ENCODE measurements at regions not wholly inside any gene's neighbourhood (a gene's known extent, or its start where the extent isn't known, plus 50 kb on each side); places are given as distances from the start of the nearest gene placed in this dataset.
"Not testable (repeated sequence)": the region's sequence is repeated elsewhere in the genome, so short reads cannot be mapped to it uniquely, and the experiment has no call there.

DNA sequence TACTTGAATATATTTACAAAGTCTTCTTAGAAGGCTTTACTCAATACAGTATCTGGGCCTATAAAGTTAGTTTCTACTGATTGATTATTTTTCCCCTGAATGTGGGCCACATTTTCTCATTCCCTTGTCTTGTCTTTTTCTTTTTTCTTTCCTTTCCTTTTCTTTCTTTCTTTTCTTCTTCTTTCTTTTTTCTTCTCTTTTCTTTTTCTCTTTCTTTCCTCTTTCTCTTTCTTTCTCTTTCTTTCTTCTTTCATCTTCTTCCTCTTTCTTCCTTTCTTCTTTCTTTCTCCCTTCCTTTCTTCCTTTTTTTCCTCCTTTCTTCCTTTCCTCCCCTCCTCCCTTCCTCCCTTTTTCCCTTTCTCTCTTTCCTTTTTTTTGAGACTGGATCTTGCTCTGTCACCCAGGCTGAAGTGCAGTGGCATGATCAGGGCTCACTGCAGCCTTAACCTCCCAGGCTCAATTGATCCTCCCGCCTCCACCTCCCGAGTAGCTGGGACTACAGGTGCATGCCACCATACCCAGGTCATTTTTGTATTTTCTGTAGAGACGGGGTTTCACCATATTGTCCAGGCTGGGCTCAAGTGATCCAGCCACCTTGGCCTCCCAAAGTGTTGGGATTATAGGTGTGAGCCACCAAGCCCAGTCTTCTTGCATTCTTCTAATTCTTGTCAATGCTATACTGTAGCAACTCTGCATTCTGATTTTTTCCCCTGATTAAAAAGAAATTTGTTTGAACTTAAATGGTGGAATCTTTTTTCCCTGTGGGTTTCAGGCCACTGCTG, 133.1 kb upstream of the FBXO11 start:
- DNase-seq = no peak
- no peaks in the 10 kb centered on the region for H3K9me3 ChIP-seq (ENCODE audit: control insufficient read depth, low read length)
- H3K36me3 ChIP-seq (ENCODE audit: control insufficient read depth, insufficient read depth, low read length) = no peaks in the 10 kb centered on the region

DNA sequence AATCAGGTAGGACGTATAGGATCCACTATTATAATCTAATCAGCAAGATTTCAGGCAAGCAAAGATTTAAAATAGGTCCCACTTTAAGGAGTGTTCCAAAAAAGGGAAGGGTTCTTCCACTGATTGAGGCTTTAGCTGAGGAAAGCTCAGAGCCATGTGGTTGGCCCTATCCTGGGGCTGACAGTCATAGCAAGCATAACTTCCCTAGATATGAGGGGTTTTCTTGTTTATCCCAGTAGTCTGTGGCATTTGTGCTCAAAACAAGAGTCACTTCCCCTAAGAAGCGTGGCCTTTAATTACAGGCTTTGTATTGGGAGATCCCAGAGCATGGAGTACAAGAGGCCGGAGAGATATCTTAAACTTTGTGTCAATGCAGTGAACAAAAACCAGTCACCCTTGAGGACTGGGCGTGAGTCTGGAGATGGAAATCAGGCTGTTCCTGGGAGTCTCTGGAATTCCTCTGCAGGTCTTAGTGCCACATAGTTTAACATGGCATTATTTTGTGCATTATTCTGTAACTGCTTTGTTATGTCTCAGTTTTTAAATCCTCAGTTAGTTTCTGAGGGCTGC, 136.9 kb upstream of the FBXO11 start:
- H3K27me3 ChIP-seq (replicated peaks; ENCODE audit: control insufficient read depth, insufficient read depth, low read length, poor library complexity, severe bottlenecking) = no peaks in the 10 kb centered on the region
- DNase-seq = no peak
- H3K4me1 ChIP-seq (ENCODE audit: control insufficient read depth, insufficient read depth, low read length, poor library complexity, severe bottlenecking) = no peaks in the 10 kb centered on the region
- no peaks in the 10 kb centered on the region for H3K36me3 ChIP-seq (ENCODE audit: control insufficient read depth, insufficient read depth, low read length)
- no peaks in the 10 kb centered on the region for H3K9me3 ChIP-seq (ENCODE audit: control insufficient read depth, low read length)
- H3K4me3 ChIP-seq (ENCODE audit: insufficient read depth, low read depth, low read length, poor library complexity, severe bottlenecking) = no peak overlapping the region
- no peak overlapping the region for H3K27ac ChIP-seq (ENCODE audit: insufficient read depth, low read length, poor library complexity, severe bottlenecking)

More for the DNA sequence above, 133.1 kb upstream of the FBXO11 start:
- H3K27me3 ChIP-seq (replicated peaks; ENCODE audit: control insufficient read depth, insufficient read depth, low read length, poor library complexity, severe bottlenecking) = no peaks in the 10 kb centered on the region
- H3K27ac ChIP-seq (ENCODE audit: insufficient read depth, low read length, poor library complexity, severe bottlenecking) = no peak overlapping the region
- no peak overlapping the region for H3K4me3 ChIP-seq (ENCODE audit: insufficient read depth, low read depth, low read length, poor library complexity, severe bottlenecking)
- no peaks in the 10 kb centered on the region for H3K4me1 ChIP-seq (ENCODE audit: control insufficient read depth, insufficient read depth, low read length, poor library complexity, severe bottlenecking)

DNA sequence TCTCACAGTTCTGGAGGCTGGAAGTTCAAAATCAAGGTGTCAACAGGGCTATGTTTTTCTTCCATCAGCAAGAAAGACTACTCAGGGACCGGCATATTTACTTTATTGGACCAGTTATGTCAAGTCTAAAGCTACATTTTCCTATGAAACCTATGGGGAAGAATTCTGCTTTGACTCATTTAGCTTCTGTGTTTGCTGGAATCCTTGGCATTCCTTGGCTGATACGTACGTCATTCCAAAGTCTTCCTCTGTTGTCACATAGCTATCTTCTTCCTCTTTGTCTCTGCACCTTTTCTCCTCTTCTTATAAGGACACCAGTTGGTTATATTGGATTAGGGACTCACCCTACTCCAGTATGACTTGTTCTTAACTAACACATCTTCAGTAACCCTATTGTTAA, 137.4 kb upstream of the FBXO11 start:
- no peak for DNase-seq
- H3K4me1 ChIP-seq (ENCODE audit: control insufficient read depth, insufficient read depth, low read length, poor library complexity, severe bottlenecking) = no peaks in the 10 kb centered on the region
- no peaks in the 10 kb centered on the region for H3K9me3 ChIP-seq (ENCODE audit: control insufficient read depth, low read length)
- no peak overlapping the region for H3K27ac ChIP-seq (ENCODE audit: insufficient read depth, low read length, poor library complexity, severe bottlenecking)
- H3K27me3 ChIP-seq (replicated peaks; ENCODE audit: control insufficient read depth, insufficient read depth, low read length, poor library complexity, severe bottlenecking) = no peaks in the 10 kb centered on the region
- H3K36me3 ChIP-seq (ENCODE audit: control insufficient read depth, insufficient read depth, low read length) = no peaks in the 10 kb centered on the region
- no peak overlapping the region for H3K4me3 ChIP-seq (ENCODE audit: insufficient read depth, low read depth, low read length, poor library complexity, severe bottlenecking)

DNA sequence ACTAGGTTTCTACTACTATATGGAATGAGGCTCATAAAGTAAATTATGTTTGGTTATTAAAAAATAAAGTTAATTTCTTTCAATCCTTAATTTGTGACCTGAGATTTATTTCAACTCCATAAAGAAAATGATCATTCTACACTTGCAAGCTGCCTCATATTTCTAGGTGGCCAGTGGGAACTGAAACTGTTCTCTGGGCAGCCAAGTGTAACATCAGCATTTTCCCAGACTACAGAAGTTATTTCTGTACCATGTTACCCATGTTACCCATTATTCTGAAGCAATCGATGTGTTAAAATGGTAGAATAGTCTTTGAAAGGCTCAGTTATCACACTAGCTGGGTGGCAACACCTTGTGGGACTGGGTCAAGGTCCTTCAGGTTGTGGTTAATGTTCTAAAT, 139.3 kb upstream of the FBXO11 start:
- Histone ChIP-seq H3K4me3 (ENCODE audit: insufficient read depth, low read depth, low read length, poor library complexity, severe bottlenecking) (no peak overlapping the region), H3K4me1 (ENCODE audit: control insufficient read depth, insufficient read depth, low read length, poor library complexity, severe bottlenecking) (no peaks in the 10 kb centered on the region), H3K9me3 (ENCODE audit: control insufficient read depth, low read length) (no peaks in the 10 kb centered on the region), H3K27me3 (replicated peaks; ENCODE audit: control insufficient read depth, insufficient read depth, low read length, poor library complexity, severe bottlenecking) (no peaks in the 10 kb centered on the region), H3K36me3 (ENCODE audit: control insufficient read depth, insufficient read depth, low read length) (no peaks in the 10 kb centered on the region), H3K27ac (ENCODE audit: insufficient read depth, low read length, poor library complexity, severe bottlenecking) (no peak overlapping the region)
- no peak for DNase-seq

DNA sequence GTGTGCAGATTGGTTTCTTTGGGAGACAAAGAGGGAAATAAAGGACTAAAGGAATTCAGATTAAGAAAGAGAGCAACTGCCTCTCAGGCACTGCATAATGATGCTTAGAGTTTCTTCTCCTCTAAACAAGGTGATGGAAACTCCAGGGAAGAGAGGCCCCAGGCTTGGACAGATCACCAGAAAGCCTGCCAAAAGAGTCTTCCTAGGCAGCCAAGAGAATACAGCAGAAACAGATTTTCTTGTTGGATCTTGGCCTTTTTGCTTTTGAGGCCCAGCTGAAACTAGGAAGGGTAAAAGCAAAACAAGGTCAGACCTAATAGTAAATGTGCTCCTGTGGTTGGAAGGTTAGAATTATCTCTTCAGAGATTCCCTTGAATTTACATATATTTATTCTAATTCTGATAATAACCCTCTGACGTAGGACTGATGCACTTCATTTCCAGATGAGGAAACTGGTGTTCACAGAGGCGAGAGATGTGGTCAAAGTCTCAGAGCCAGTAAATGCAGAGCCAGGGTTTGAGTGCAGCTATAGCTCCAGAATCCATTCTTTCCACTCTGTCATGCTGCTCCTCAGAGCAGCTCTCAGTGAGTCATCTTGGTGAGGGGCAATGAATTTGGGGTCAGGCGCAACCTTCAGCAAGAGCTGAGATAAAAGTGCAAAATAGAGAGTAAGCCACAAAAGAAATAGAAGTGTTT, 142.3 kb upstream of the FBXO11 start:
- DNase-seq = no peak
- Histone ChIP-seq H3K36me3 (ENCODE audit: control insufficient read depth, insufficient read depth, low read length) (no peaks in the 10 kb centered on the region), H3K9me3 (ENCODE audit: control insufficient read depth, low read length) (no peaks in the 10 kb centered on the region), H3K27ac (ENCODE audit: insufficient read depth, low read length, poor library complexity, severe bottlenecking) (no peak overlapping the region), H3K4me3 (ENCODE audit: insufficient read depth, low read depth, low read length, poor library complexity, severe bottlenecking) (no peak overlapping the region), H3K4me1 (ENCODE audit: control insufficient read depth, insufficient read depth, low read length, poor library complexity, severe bottlenecking) (no peaks in the 10 kb centered on the region), H3K27me3 (replicated peaks; ENCODE audit: control insufficient read depth, insufficient read depth, low read length, poor library complexity, severe bottlenecking) (no peaks in the 10 kb centered on the region)

DNA sequence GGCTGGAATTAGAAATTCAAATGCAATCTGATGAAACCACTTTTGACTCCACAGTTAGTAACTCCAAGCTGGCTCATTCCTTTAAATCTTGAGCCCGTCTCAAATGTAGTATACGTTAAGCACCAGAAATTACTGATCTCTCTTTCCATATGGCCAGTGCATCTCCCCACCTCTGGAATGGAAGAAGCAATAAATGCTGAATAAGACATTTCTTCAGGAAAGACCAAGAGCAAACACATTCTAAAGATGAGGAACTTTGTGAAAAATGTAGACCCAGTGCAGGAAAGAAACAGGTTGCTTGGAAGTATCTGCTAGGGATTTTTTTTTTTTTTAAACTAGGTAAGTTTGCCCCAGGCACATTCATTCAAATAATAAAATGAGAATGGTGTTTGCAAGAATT, 143.1 kb upstream of the FBXO11 start:
- no peak for DNase-seq
- H3K36me3 ChIP-seq (ENCODE audit: control insufficient read depth, insufficient read depth, low read length) = no peaks in the 10 kb centered on the region
- no peaks in the 10 kb centered on the region for H3K9me3 ChIP-seq (ENCODE audit: control insufficient read depth, low read length)
- no peak overlapping the region for H3K27ac ChIP-seq (ENCODE audit: insufficient read depth, low read length, poor library complexity, severe bottlenecking)
- H3K4me1 ChIP-seq (ENCODE audit: control insufficient read depth, insufficient read depth, low read length, poor library complexity, severe bottlenecking) = no peaks in the 10 kb centered on the region
- H3K27me3 ChIP-seq (replicated peaks; ENCODE audit: control insufficient read depth, insufficient read depth, low read length, poor library complexity, severe bottlenecking) = no peaks in the 10 kb centered on the region
- no peak overlapping the region for H3K4me3 ChIP-seq (ENCODE audit: insufficient read depth, low read depth, low read length, poor library complexity, severe bottlenecking)

DNA sequence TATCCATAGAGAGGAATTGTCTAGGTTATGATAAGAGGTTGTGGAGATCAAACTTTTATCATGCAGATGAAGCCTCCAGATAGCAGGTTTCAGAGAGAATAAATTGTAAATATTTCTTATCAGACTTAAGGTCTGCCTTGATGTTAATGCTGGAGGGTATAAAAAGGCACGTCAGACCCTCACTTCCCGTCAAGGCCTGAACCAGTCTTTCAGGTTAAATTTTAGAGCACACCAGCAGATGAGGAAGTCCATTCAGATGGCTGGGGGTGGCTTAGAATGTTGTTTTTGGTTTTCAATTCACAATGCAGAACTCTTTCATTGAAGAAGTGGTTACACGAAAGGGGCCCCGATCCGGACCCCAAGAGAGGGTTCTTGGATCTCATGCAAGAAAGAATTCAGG, 144.4 kb upstream of the FBXO11 start:
- Histone ChIP-seq H3K27ac (ENCODE audit: insufficient read depth, low read length, poor library complexity, severe bottlenecking) (no peak overlapping the region), H3K9me3 (ENCODE audit: control insufficient read depth, low read length) (no peaks in the 10 kb centered on the region), H3K4me1 (ENCODE audit: control insufficient read depth, insufficient read depth, low read length, poor library complexity, severe bottlenecking) (no peaks in the 10 kb centered on the region), H3K36me3 (ENCODE audit: control insufficient read depth, insufficient read depth, low read length) (no peaks in the 10 kb centered on the region), H3K27me3 (replicated peaks; ENCODE audit: control insufficient read depth, insufficient read depth, low read length, poor library complexity, severe bottlenecking) (no peaks in the 10 kb centered on the region), H3K4me3 (ENCODE audit: insufficient read depth, low read depth, low read length, poor library complexity, severe bottlenecking) (no peak overlapping the region)
- DNase-seq = no peak

DNA sequence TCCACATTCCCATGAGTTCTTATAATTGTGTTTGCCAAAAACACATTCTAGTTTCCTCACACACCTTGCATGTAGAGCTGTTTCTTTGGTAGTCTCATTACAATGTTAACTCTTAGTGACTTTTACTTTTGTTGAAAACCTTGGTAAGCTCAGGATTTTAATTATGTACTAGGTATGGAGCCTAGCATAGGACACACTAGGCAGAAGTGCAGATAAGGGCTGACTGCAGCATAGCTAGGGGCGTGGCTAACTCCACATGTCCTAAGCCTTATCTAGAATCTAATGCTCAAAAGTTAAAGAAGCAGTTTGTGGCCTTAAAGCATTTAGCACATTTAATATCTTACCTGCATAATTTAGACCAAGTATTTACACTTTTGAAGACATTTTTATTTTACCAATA, 153.7 kb upstream of the FBXO11 start:
- H3K27me3 ChIP-seq (replicated peaks; ENCODE audit: control insufficient read depth, insufficient read depth, low read length, poor library complexity, severe bottlenecking) = no peaks in the 10 kb centered on the region
- no peak for DNase-seq
- no peaks in the 10 kb centered on the region for H3K9me3 ChIP-seq (ENCODE audit: control insufficient read depth, low read length)
- H3K36me3 ChIP-seq (ENCODE audit: control insufficient read depth, insufficient read depth, low read length) = no peaks in the 10 kb centered on the region
- H3K4me3 ChIP-seq (ENCODE audit: insufficient read depth, low read depth, low read length, poor library complexity, severe bottlenecking) = no peak overlapping the region
- no peak overlapping the region for H3K27ac ChIP-seq (ENCODE audit: insufficient read depth, low read length, poor library complexity, severe bottlenecking)
- no peaks in the 10 kb centered on the region for H3K4me1 ChIP-seq (ENCODE audit: control insufficient read depth, insufficient read depth, low read length, poor library complexity, severe bottlenecking)

DNA sequence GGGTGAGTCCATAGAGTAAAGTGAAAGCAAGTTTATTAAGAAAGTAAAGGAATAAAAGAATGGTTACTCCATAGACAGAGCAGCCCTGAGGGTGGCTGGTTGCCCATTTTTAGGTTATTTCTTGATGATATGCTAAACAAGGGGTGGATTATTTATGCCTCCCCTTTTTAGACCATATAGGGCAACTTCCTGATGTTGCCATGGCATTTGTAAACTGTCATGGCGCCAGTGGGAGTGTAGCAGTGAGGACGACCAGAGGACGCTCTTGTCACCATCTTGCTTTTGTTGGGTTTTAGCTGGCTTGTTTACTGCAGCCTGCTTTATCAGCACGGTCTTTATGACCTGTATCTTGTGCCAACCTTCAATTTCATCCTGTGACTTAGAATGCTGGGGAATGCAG, 155.4 kb upstream of the FBXO11 start:
- H3K36me3 ChIP-seq (ENCODE audit: control insufficient read depth, insufficient read depth, low read length); H3K27me3 ChIP-seq (replicated peaks; ENCODE audit: control insufficient read depth, insufficient read depth, low read length, poor library complexity, severe bottlenecking); H3K4me1 ChIP-seq (ENCODE audit: control insufficient read depth, insufficient read depth, low read length, poor library complexity, severe bottlenecking); DNase-seq; H3K27ac ChIP-seq (ENCODE audit: insufficient read depth, low read length, poor library complexity, severe bottlenecking); H3K9me3 ChIP-seq (ENCODE audit: control insufficient read depth, low read length); H3K4me3 ChIP-seq (ENCODE audit: insufficient read depth, low read depth, low read length, poor library complexity, severe bottlenecking): not testable (repeated sequence)

DNA sequence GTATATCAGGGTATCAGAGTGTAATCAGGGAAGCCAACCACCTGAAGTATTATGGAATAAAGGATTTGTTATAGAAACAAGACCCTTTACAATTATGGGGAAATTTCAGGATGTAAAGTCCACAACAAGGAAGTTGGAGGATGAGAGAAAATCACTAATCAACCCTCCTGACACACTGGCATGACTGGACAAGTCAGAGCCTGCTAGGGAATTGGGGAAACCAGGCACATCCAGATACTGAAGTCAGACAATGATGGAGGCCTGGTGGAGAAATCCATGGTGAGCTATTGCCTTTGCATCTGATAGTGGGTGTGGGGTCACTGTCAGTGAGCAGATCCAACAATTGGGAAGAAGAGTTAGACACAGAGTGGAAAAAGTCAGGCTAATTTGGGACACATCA, 158.8 kb upstream of the FBXO11 start:
- Histone ChIP-seq H3K4me3 (ENCODE audit: insufficient read depth, low read depth, low read length, poor library complexity, severe bottlenecking) (no peak overlapping the region), H3K9me3 (ENCODE audit: control insufficient read depth, low read length) (no peaks in the 10 kb centered on the region), H3K27me3 (replicated peaks; ENCODE audit: control insufficient read depth, insufficient read depth, low read length, poor library complexity, severe bottlenecking) (peaks cover 3% of the 10 kb centered on the region), H3K36me3 (ENCODE audit: control insufficient read depth, insufficient read depth, low read length) (no peaks in the 10 kb centered on the region), H3K4me1 (ENCODE audit: control insufficient read depth, insufficient read depth, low read length, poor library complexity, severe bottlenecking) (no peaks in the 10 kb centered on the region), H3K27ac (ENCODE audit: insufficient read depth, low read length, poor library complexity, severe bottlenecking) (no peak overlapping the region)
- no peak for DNase-seq

All from effector memory CD4-positive, alpha-beta T cell (primary cell).